Loucy (cell line): ENCODE measurements at regions not wholly inside any gene's neighbourhood (a gene's known extent, or its start where the extent isn't known, plus 50 kb on each side); places are given as distances from the start of the nearest gene placed in this dataset.

Experiments used
- EZH2phosphoT487 ChIP-seq: fragments of 200-600 bp; IDR thresholded peaks from 2 replicates; pipeline ENCODE4 v1.6.1; 2018; ENCODE audit warnings: antibody characterized with exemption, mild to moderate bottlenecking, moderate library complexity, borderline replicate concordance
- TF ChIP-seq, protein P1 (sequence below): fragments of 200-600 bp; sonication (generic); conservative IDR thresholded peaks from 2 replicates; pipeline ENCODE4 v1.5.1; 2014; ENCODE audit warnings: mild to moderate bottlenecking, antibody characterized with exemption, low read length

GRCh38 chr2:129056959-129057317 is 738.3 kb upstream of the HS6ST1 start:
- TF ChIP-seq, protein P1, sequence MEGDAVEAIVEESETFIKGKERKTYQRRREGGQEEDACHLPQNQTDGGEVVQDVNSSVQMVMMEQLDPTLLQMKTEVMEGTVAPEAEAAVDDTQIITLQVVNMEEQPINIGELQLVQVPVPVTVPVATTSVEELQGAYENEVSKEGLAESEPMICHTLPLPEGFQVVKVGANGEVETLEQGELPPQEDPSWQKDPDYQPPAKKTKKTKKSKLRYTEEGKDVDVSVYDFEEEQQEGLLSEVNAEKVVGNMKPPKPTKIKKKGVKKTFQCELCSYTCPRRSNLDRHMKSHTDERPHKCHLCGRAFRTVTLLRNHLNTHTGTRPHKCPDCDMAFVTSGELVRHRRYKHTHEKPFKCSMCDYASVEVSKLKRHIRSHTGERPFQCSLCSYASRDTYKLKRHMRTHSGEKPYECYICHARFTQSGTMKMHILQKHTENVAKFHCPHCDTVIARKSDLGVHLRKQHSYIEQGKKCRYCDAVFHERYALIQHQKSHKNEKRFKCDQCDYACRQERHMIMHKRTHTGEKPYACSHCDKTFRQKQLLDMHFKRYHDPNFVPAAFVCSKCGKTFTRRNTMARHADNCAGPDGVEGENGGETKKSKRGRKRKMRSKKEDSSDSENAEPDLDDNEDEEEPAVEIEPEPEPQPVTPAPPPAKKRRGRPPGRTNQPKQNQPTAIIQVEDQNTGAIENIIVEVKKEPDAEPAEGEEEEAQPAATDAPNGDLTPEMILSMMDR: no peak
- TF ChIP-seq EZH2phosphoT487: no peak
